Heart left ventricle (tissue), 16 donors: ENCODE measurements at regions not wholly inside any gene's neighbourhood (a gene's known extent, or its start where the extent isn't known, plus 50 kb on each side); places are given as distances from the start of the nearest gene placed in this dataset.
"Not testable (repeated sequence)": the region's sequence is repeated elsewhere in the genome, so short reads cannot be mapped to it uniquely, and the experiment has no call there.

Experiments
- ATAC-seq, 4 donors: fragments of 200-7000 bp; cut with Tn5 transposase; one replicate each; pipeline ENCODE4 v1.9.1; 2020 to 2022; ENCODE audit warnings: moderate library complexity in 4 of 4, mild to moderate bottlenecking in 3 of 4, moderate number of reproducible peaks in 1 of 4
- DNase-seq, 5 donors: peaks; one replicate each; pipeline ENCODE4 v3.0.0-alpha.2; 2020
- H3K27ac ChIP-seq, 12 donors: fragments of 200-600 bp; sonication (generic) in 4 of 12; one replicate each; pipeline versions ENCODE4 v1.5.0 to v1.8.0; 2016 to 2022; ENCODE audit warnings: mild to moderate bottlenecking in 2 of 12
- H3K27me3 ChIP-seq, 9 donors: fragments of 200-600 bp; sonication (generic) in 2 of 9; one replicate each; pipeline versions ENCODE4 v1.5.1 to v1.8.0; 2016 to 2022; ENCODE audit warnings: mild to moderate bottlenecking in 3 of 9
- H3K36me3 ChIP-seq, 9 donors: fragments of 200-600 bp; sonication (generic) in 2 of 9; one replicate each; pipeline versions ENCODE4 v1.5.0 to v1.8.0; 2018 to 2022; ENCODE audit warnings: mild to moderate bottlenecking in 2 of 9
- H3K4me1 ChIP-seq, 12 donors: fragments of 200-600 bp; sonication (generic) in 4 of 12; one replicate each; pipeline versions ENCODE4 v1.5.0 to v1.8.0; 2016 to 2022; ENCODE audit warnings: mild to moderate bottlenecking in 3 of 12
- H3K4me3 ChIP-seq, 12 donors: fragments of 200-600 bp; sonication (generic) in 4 of 12; one replicate each; pipeline versions ENCODE4 v1.5.0 to v1.8.0; 2017 to 2022; ENCODE audit warnings: mild to moderate bottlenecking in 9 of 12, moderate library complexity in 4 of 12
- H3K9me3 ChIP-seq, 12 donors: fragments of 200-600 bp; sonication (generic) in 4 of 12; one replicate each; pipeline versions ENCODE4 v1.5.0 to v1.8.0; 2016 to 2022; ENCODE audit warnings: mild to moderate bottlenecking in 1 of 12
- CTCF ChIP-seq, 12 donors: fragments of 200-600 bp; sonication (generic) in 4 of 12; IDR thresholded peaks; one replicate each; pipeline versions ENCODE4 v1.5.0 to v1.8.0; 2018 to 2022; ENCODE audit warnings: antibody characterized with exemption in 12 of 12, mild to moderate bottlenecking in 5 of 12
- WGBS, 4 donors: extraction: QIAGEN DNeasy Blood & Tissue Kit in 2 of 4; methylation state at CpG; one replicate each; pipeline versions ENCODE4 v1.1.5 to v1.1.7; 2013 to 2018; 5-methylcytosine and 5-hydroxymethylcytosine counted together
- intact Hi-C, 10 donors: fragments of 100-400 bp; cut with DNase I; formaldehyde crosslinking; loops; one replicate each; pipeline versions ENCODE4 v1.11.1 to v1.14.2; 2022
- donor health status: ischemic (EF 13 %, LVEDD 7.1; RV severe dilation, severe dysfunction).
- donor health status: healthy with polysubstance abuse.
- donor health status: DM: no; HTN: yes; CAD: no.
- donor health status: DM: no; HTN: no; CAD: no.
- donor health status: ischemic (EF 25% LVEDD 6.9; RV normal size, moderate dysfunction).
- donor health status: ischemic (EF 25% LVEDD 5.7; RV mildly dilated, moderate dysfunction).
- donor health status: healthy.
- donor health status: DM: yes; HTN: yes; CAD: no.
- donor health status: ischemic (EF 35%, LVEDD 5.7; RV mildly dilated, moderate dysfunction).
- donor health status: nonischemic (EF 11% LVEDD 7.7; RV severe dilation, severe dysfunction).
- donor health status: DM: yes; HTN: yes; CAD: no.
- donor health status: PGD.
- donor health status: ischemic (EF 29% LVEDD 5.4; RV normal size, mild dysfunction).
- donor health status: nonischemic (EF 23%, LVEDD 6.1; RV moderate dilation, normal function).

GRCh38 chr15:31636911-31637310 is 310.3 kb downstream of the KLF13 start:
- H3K4me3 ChIP-seq, H3K27me3 ChIP-seq, H3K27ac ChIP-seq, H3K4me1 ChIP-seq, H3K36me3 ChIP-seq, intact Hi-C loops, H3K9me3 ChIP-seq, ATAC-seq, DNase-seq: not testable (repeated sequence)
- 75 to 88% (median 81%) methylated on average over 1 of the region's 1 CpG for whole genome bisulfite sequencing, 4 donors

- H3K27ac ChIP-seq, DNase-seq, H3K27me3 ChIP-seq, H3K4me1 ChIP-seq, H3K9me3 ChIP-seq, ATAC-seq, H3K4me3 ChIP-seq, H3K36me3 ChIP-seq: not testable (repeated sequence)
- intact Hi-C loops = loop anchor here in 5 of 10 donors (10.0 kb wide), 2 partner anchors 221 to 331 kb away; no protein-coding TSS in a partner anchor
- WGBS, 4 donors = 55 to 76% (median 69%) methylated on average over 3 to 5 of the region's 5 CpGs
Measured at GRCh38 chr15:31643955-31644354, 317.3 kb downstream of the KLF13 start.

DNA sequence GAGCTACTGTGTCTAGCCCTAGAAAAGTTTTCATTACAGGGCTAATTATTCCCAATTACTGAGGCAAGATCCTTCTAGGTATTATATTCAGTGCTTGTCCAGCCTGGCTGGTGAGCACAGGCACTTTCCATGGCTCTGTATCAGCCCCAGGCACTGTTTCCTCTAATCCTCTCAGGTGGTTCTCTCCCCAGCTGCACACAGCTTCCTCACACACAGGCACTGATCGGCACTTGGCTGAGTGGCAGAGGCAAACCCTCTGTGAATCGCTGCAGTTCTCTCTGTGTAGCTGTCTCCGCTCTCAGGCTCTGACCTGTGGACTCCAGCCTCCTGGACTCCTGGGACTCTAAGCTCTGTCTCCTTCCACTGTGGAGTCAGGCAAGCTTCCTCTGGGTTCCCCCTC is 318.1 kb downstream of the KLF13 start:
- not testable (repeated sequence) for H3K4me3 ChIP-seq, DNase-seq, ATAC-seq, H3K27me3 ChIP-seq, H3K36me3 ChIP-seq, H3K27ac ChIP-seq, H3K4me1 ChIP-seq, H3K9me3 ChIP-seq
- 73 to 81% (median 76%) methylated on average over 3 of the region's 3 CpGs for WGBS, 4 donors
- intact Hi-C loops = loop anchor here in 8 of 10 donors (5.0 to 10.0 kb wide), 5 partner anchors 220 to 333 kb away; no protein-coding TSS in a partner anchor

DNA sequence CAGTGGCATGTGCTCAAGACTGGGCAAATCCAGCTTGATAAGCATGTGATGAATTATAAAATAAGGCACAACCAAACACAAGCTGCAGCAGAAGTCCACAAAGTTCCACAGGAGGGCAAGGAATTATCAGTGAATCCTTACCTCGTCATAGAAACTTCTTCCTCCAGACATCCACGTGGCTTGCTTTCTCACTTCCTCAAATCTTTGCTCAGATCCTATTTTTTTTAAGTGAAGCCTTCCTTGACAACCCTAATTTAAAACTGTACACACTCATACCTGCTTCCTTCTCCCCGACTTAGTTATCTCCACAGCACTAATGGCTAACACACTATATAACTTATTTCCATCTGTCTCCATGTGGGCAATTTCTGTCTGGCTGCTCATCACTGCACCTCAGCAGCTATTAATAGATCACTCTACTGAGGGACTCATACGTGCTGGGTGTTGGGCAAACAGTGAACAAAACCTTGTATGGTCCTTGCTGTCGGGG is 320.7 kb downstream of the KLF13 start:
- intact Hi-C loops = loop anchor here in 8 of 10 donors (5.0 to 10.0 kb wide), 5 partner anchors 217 to 330 kb away; no protein-coding TSS in a partner anchor
- not testable (repeated sequence) for H3K27ac ChIP-seq, DNase-seq, H3K36me3 ChIP-seq, H3K4me3 ChIP-seq, H3K9me3 ChIP-seq, H3K4me1 ChIP-seq, H3K27me3 ChIP-seq
- peak in 1 of 4 donors; percentile 29 for ATAC-seq
- 37 to 46% (median 43%) methylated on average over 4 to 5 of the region's 5 CpGs for WGBS, 4 donors

DNA sequence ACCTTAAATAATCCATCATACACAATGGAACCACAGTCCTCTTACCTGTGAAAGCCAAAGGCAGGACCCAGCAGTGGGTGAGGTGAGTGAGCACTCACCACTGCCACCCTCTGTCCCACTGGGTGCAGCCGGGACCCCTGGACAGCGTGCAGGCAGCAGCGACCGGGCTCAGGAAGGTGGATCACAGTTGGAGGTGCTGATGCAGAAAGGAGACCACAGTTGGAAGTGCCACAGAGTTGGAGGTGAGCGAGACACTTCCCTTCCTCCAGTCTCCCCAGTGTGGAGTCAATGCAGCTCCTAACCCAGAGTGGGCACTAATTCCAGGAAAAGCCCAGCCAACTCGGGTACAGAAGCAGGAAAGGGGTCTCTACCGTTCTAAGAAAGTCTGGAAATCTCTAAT is 323.0 kb downstream of the KLF13 start:
- H3K36me3 ChIP-seq, DNase-seq, H3K27ac ChIP-seq, H3K9me3 ChIP-seq, H3K4me3 ChIP-seq, H3K27me3 ChIP-seq, H3K4me1 ChIP-seq, ATAC-seq: not testable (repeated sequence)
- WGBS, 4 donors = 73 to 78% (median 73%) methylated on average over 5 to 7 of the region's 7 CpGs
- intact Hi-C loops = loop anchor here in 9 of 10 donors (5.0 to 10.0 kb wide), 5 partner anchors 215 to 328 kb away; no protein-coding TSS in a partner anchor

DNA sequence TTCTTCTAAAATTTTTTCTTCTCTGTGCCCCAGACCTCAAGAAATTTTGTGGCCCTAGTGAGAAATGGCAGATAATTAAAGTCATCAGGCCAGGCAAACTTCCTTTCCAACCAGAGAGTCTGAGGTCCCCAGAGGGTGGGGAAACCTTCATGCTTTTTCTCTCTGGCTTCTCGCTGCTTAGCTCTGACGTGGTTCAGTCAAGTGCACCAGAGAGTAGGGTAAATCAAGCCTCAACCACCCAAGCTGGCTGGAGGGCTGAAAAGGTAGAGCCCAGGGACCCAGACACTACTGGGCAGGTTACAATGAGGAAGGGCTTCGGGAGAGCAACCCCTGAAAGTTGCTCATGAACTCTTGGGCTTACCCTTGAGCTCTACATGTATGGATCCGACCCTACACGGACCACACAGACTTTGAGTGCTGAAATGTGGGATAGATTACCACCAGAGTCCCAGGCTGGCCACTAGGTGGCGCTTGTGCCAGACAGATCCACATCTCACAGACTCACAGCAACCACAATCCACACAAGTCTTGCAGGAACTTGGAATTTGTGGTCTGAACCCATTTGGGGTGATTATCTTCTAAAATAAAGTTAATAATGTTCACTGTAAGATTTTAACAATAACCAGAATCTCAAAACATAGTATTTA is 323.5 kb downstream of the KLF13 start:
- TF ChIP-seq CTCF (IDR thresholded peaks at IDR 0.05) = peak in 10 of 12 donors; percentile 20 to 44 (median 36)
- DNase-seq = peak; percentile 16 to 79 (median 61)
- H3K27me3 ChIP-seq, H3K9me3 ChIP-seq, H3K4me1 ChIP-seq, H3K36me3 ChIP-seq, H3K27ac ChIP-seq, H3K4me3 ChIP-seq: not testable (repeated sequence)
- peak in 3 of 4 donors; percentile 64 to 88 (median 68) for ATAC-seq
- WGBS, 4 donors = 0% methylated on average over 1 to 3 of the region's 6 CpGs; no CpG with 5 or more reads in 2 of the 4 donors
- intact Hi-C loops = loop anchor here in 2 of 10 donors (5.0 kb wide), 2 partner anchors 217 to 322 kb away; no protein-coding TSS in a partner anchor

DNA sequence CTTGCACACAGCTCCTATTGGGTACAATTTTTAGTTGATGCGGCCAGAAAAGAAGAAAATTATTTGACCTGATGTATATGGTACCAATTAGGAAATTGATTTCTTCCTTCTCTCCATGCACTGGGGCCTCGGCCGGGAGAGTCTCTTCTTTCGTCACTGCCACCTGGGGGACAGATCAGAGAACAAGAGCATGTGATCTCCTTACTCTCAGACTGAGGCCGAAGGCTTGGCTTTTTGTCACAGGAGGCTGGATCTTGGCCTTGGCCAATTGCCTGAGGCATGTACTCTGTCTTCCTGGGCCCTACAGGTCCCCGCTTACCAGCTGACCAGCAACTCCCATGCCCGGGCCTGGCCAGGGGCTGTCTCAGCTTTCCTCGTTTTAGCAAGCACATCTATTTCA is 330.3 kb downstream of the KLF13 start:
- H3K9me3 ChIP-seq, H3K27me3 ChIP-seq, intact Hi-C loops, H3K36me3 ChIP-seq, H3K4me3 ChIP-seq, H3K27ac ChIP-seq, DNase-seq, H3K4me1 ChIP-seq: not testable (repeated sequence)
- peak in 2 of 4 donors; percentile 37 to 48 for ATAC-seq
- 53 to 80% (median 60%) methylated on average over 8 of the region's 8 CpGs for WGBS, 4 donors
